H1 (cell line): ENCODE measurements at regions not wholly inside any gene's neighbourhood (a gene's known extent, or its start where the extent isn't known, plus 50 kb on each side); places are given as distances from the start of the nearest gene placed in this dataset.

Experiments used
- EZH2 ChIP-seq: fragments of 200-600 bp; sonication (generic); IDR thresholded peaks from 2 replicates; pipeline ENCODE4 v1.7.1; 2012; ENCODE audit warnings: low read depth, mild to moderate bottlenecking, moderate library complexity, low read length, inconsistent platforms; ENCODE audit not compliant: severe bottlenecking
- POLR2A ChIP-seq, 2 experiments: IDR thresholded peaks; 1 replicate in 1 of 2; 2 replicates in 1 of 2; pipeline ENCODE4 v1.6.1; 2011; ENCODE audit warnings: low read depth in 2 of 2, low read length in 2 of 2, mild to moderate bottlenecking in 2 of 2; ENCODE audit errors: control extremely low read depth in 1 of 2
- SRF ChIP-seq: IDR thresholded peaks from 2 replicates; pipeline ENCODE4 v1.6.1; 2011; ENCODE audit warnings: mild to moderate bottlenecking, low read depth, low read length, moderate library complexity
- TBP ChIP-seq: IDR thresholded peaks from 2 replicates; pipeline ENCODE4 v1.6.1; 2011; ENCODE audit warnings: low read depth, low read length, improper control_type of control experiment
- USF2 ChIP-seq: IDR thresholded peaks from 2 replicates; pipeline ENCODE4 v1.6.1; 2011; ENCODE audit warnings: low read length, improper control_type of control experiment

- TF ChIP-seq EZH2 (no peak), USF2 (no peak), TBP (no peak), POLR2A (IDR thresholded peaks at IDR 0.05; ENCODE audit: control extremely low read depth in 1 of 2, low read depth in 2 of 2, low read length in 2 of 2) (no peak), SRF (no peak)
These were observed 702.1 kb downstream of the NOVA1 start for GRCh38 chr14:25895740-25896139.
